Panc1 (cell line): ENCODE measurements at regions not wholly inside any gene's neighbourhood (a gene's known extent, or its start where the extent isn't known, plus 50 kb on each side); places are given as distances from the start of the nearest gene placed in this dataset.

Source experiments
- ATAC-seq: fragments of 200-7000 bp; cut with Tn5 transposase; 2 replicates; pipeline ENCODE4 v1.9.1; 2020; ENCODE audit warnings: mild to moderate bottlenecking, moderate library complexity
- BruUV-seq: library from RNA; stranded (reverse); fragments of 400-500 nt; replicated peaks from 2 replicates; lab custom pipeline; 2021; lab: Mats Ljungman, UMichigan
- CTCF ChIA-PET: fragments of 300-600 bp; sonication (Branson Sonifier 250); formaldehyde crosslinking; loops from one replicate; lab custom pipeline; 2022; ENCODE audit warnings: antibody characterized with exemption; lab: Charles Lee
- POLR2A ChIA-PET: fragments of 300-600 bp; sonication (Branson Sonifier 250); formaldehyde crosslinking; loops from one replicate; lab custom pipeline; 2022; ENCODE audit warnings: antibody characterized with exemption; lab: Charles Lee
- DNase-seq: peaks from one replicate; pipeline ENCODE4 v3.0.0-alpha.2; 2010; ENCODE audit warnings: low read depth, low spot score
- H3K27ac ChIP-seq: 2 replicates; pipeline ENCODE4 v1.5.1; 2011; ENCODE audit warnings: mild to moderate bottlenecking, low read length, inconsistent platforms
- H3K27me3 ChIP-seq: fragments of 200-500 bp; sonication (Bioruptor generic); 2 replicates; pipeline ENCODE4 v1.6.0; 2014; ENCODE audit warnings: low read length, inconsistent platforms; ENCODE audit not compliant: control insufficient read depth, insufficient read depth
- H3K36me3 ChIP-seq: fragments of 200-500 bp; sonication (Bioruptor generic); 2 replicates; pipeline ENCODE4 v1.5.1; 2014; ENCODE audit warnings: inconsistent platforms, mild to moderate bottlenecking, low read length, moderate library complexity; ENCODE audit not compliant: control insufficient read depth, insufficient read depth
- H3K4me1 ChIP-seq: 2 replicates; pipeline ENCODE4 v1.5.1; 2011; ENCODE audit warnings: inconsistent platforms, mild to moderate bottlenecking, low read length, moderate library complexity; ENCODE audit not compliant: control insufficient read depth, insufficient read depth
- H3K4me3 ChIP-seq, 2 experiments: 2 replicates each; pipeline ENCODE4 v1.5.1; 2011 to 2012; ENCODE audit warnings: low read depth in 2 of 2, low read length in 2 of 2, mild to moderate bottlenecking in 2 of 2, inconsistent platforms in 1 of 2, moderate library complexity in 1 of 2
- H3K9me3 ChIP-seq: fragments of 200-500 bp; sonication (Bioruptor generic); 2 replicates; pipeline ENCODE4 v1.5.1; 2014; ENCODE audit warnings: low read depth, mild to moderate bottlenecking, inconsistent platforms, low read length, moderate library complexity; ENCODE audit not compliant: control insufficient read depth, insufficient read depth
- CTCF ChIP-seq: fragments of 450-650 bp; IDR thresholded peaks from 2 replicates; pipeline ENCODE4 v1.5.1; 2017; ENCODE audit warnings: mild to moderate bottlenecking
- POLR2AphosphoS5 ChIP-seq: IDR thresholded peaks from 2 replicates; pipeline ENCODE4 v1.6.1; 2012; ENCODE audit warnings: mild to moderate bottlenecking, low read depth, low read length, moderate library complexity
- REST ChIP-seq, 2 experiments: IDR thresholded peaks; 2 replicates each; pipeline ENCODE4 v1.6.1; 2011 to 2012; ENCODE audit warnings: low read depth in 2 of 2, control low read depth in 1 of 2, low read length in 1 of 2, mild to moderate bottlenecking in 1 of 2, moderate library complexity in 1 of 2; ENCODE audit not compliant: insufficient read depth in 1 of 2
- SIN3A ChIP-seq: IDR thresholded peaks from 2 replicates; pipeline ENCODE4 v1.6.1; 2012; ENCODE audit warnings: low read depth, mild to moderate bottlenecking, low read length, moderate library complexity, borderline replicate concordance; ENCODE audit not compliant: insufficient read depth
- TCF7L2 ChIP-seq: IDR thresholded peaks from 2 replicates; pipeline ENCODE4 v1.6.1; 2011; ENCODE audit warnings: mild to moderate bottlenecking, low read depth, low read length, inconsistent platforms
- in situ Hi-C: cut with HindIII; loops from 2 replicates; pipeline ENCODE4 v1.10.0; 2016; ENCODE audit warnings: low sequenced_read_pairs, low pct_unique_long_range_greater_than_20kb
- intact Hi-C: fragments of 100-400 bp; cut with micrococcal nuclease; formaldehyde crosslinking; loops from one replicate; pipeline ENCODE4 v1.10.0; 2022; ENCODE audit not compliant: unreplicated experiment

DNA sequence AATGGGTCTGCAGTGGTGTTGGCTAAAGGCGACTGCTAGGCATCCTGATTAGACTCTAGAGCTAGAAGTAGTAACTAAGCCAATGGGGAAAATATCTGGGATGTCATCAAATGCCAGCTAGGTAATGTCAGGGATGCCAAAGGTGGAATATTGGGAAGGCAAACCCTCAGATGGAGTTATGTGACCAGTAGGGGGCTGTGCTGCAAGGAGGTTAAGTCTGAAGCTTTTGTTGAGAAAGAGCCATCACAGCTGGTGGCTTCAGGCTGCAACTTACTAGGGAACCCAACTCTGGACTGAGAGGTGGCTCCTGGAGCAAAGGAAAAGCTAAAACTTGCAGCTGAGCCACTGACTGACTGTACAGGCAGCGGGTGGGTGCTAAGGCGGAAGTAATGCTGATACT is 576.9 kb upstream of the GHITM start:
- no peak for TF ChIP-seq CTCF
- no peak for TF ChIP-seq POLR2AphosphoS5
- no peak for TF ChIP-seq SIN3A
- no peak for TF ChIP-seq TCF7L2
- TF ChIP-seq REST (IDR thresholded peaks at IDR 0.05; ENCODE audit: insufficient read depth in 1 of 2, low read depth in 2 of 2, low read length in 1 of 2): no peak
- CTCF ChIA-PET: no interaction called here
- in situ Hi-C loops (no loop called here), intact Hi-C loops (no loop called here)
- no peak overlapping the region for H3K27ac ChIP-seq
- DNase-seq (no peak), ATAC-seq (no peak)
- BruUV-seq: no TSS peak
- H3K36me3 ChIP-seq: no peaks in the 10 kb centered on the region
- POLR2A ChIA-PET: no interaction called here
- no peaks in the 10 kb centered on the region for H3K4me1 ChIP-seq
- H3K9me3 ChIP-seq: no peaks in the 10 kb centered on the region
- H3K4me3 ChIP-seq: no peak overlapping the region
- H3K27me3 ChIP-seq: no peaks in the 10 kb centered on the region

DNA sequence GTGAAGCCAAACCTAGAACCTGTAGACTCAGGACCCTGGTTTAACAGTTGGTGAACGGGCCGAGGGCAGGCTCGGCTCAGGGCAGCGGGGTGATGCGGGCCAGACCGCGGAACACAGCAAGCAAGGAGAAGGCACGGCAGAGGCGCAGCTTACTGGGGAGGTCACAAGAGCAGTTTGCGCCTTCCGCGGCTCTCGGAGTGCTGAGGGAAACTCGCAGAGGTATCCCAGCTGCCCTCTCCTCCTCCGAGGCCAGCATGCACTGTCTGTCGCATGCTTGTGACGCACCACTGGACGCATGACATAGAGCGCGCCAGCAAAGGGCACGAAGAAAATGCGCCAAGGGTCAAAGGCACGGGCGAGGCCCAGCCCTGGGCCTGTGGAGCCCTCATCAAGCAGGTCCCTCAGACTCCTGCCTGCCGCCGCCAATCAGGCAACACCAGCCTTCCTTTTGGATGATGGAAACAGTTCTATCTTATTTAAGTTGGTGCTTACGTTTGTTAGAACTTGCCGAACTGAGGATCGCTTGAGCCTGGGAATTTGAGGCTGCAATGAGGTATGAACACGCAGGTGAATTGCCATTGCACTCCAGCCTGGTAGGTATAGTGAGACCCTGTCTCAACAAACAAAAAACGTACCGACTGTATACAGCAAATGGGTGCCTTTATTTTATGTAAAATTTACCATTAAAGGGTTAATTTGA is 574.3 kb upstream of the GHITM start:
- no TSS peak for BruUV-seq
- in situ Hi-C loops (no loop called here), intact Hi-C loops (no loop called here)
- Histone ChIP-seq H3K4me3 (no peak overlapping the region), H3K27me3 (no peaks in the 10 kb centered on the region), H3K36me3 (no peaks in the 10 kb centered on the region), H3K9me3 (no peaks in the 10 kb centered on the region), H3K4me1 (no peaks in the 10 kb centered on the region), H3K27ac (no peak overlapping the region)
- DNase-seq (no peak), ATAC-seq (no peak)
- ChIA-PET POLR2A (no interaction called here), CTCF (no interaction called here)
- TF ChIP-seq TCF7L2 (no peak), CTCF (no peak), REST (IDR thresholded peaks at IDR 0.05; ENCODE audit: insufficient read depth in 1 of 2, low read depth in 2 of 2, low read length in 1 of 2) (no peak), SIN3A (no peak), POLR2AphosphoS5 (no peak)
